ENCODE measurements at regions not wholly inside any gene's neighbourhood (a gene's known extent, or its start where the extent isn't known, plus 50 kb on each side); places are given as distances from the start of the nearest gene placed in this dataset.
"Not testable (repeated sequence)": the region's sequence is repeated elsewhere in the genome, so short reads cannot be mapped to it uniquely, and the experiment has no call there.

DNA sequence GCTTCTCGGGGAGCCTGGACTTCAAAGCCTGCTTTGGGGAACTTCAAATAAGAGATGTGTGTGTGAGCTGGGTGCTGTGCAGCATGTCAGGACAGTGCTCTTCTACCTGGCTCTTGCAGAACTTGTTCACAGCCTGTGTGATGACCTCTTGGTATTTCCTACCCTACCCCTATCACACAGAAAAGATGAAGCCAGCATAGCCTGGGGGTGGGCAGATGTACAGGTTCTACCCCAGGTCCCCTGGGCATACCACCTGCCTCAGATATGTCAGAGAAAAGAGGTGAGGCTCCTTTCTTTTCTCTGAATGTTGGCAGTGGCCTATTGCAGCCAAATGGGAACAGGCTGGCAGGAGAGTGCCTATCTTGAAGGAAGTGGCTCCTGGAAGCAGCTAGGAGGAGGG, 111.7 kb upstream of the ALG10B start:
- H3K9me3 ChIP-seq (replicated peaks in 1 of 11), result peaks cover 0 to 5% (median 0%) of the 10 kb centered on the region in 11 experiments; a peak in 3 of 22 replicates
- no peak for TF ChIP-seq Cebpa-rat (IDR thresholded peaks at IDR 0.05)

DNA sequence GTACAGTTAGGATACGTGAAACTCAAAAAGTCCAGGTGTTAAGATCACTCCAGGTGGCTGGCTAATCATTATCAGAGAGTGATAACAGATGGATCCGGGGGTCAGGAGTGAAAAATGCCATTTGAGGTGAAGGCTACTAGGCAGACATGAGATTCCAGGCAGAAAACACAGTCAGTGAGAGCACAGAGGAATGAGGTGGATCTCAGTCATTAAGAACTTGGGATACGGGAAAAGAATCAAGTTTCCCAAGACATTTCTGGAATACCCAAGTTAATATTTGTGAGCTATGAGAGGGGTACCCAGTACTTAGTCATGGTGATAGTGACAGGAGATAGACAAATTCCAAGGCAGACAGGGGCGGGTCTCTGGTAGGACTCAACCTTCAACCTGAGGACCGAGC, 94.6 kb upstream of the ALG10B start:
- H4K20me1 ChIP-seq, result no peaks in the 10 kb centered on the region
- TF ChIP-seq Cebpa-rat (IDR thresholded peaks at IDR 0.05), result no peak

More for the DNA sequence above, 111.7 kb upstream of the ALG10B start:
- Histone ChIP-seq H3K27me3 (no peaks in the 10 kb centered on the region), H3K27ac (no peak overlapping the region), H3K36me3 (no peaks in the 10 kb centered on the region), H3K4me1 (no peaks in the 10 kb centered on the region), H3K9ac (no peak overlapping the region), H3K4me3 (no peak overlapping the region), H3K4me2 (no peak overlapping the region), H4K20me1 (no peaks in the 10 kb centered on the region)

DNA sequence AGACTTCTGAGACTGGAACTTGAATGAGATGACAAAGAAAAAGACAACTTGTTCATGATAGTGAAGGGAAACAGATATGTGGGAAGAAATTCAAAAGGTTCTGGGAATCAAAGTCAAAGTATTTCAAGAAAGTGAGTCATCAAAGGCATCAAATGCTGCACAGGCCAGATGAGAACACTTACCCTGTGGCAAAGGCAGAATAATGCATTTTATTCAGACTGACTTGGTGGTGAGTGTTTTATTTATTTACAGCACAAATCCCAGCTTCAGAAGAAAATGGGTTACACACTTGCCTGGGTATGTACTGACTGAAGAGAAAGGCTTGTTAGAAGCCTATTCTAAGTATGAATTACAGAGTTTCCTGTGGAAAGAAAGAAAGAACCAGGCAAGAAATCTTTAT, 78.2 kb upstream of the ALG10B start:
- H4K20me1 ChIP-seq; H3K4me1 ChIP-seq; H3K36me3 ChIP-seq; H3K9me3 ChIP-seq (replicated peaks in 1 of 11); H3K4me3 ChIP-seq; H3K27me3 ChIP-seq; H3K9ac ChIP-seq; H3K4me2 ChIP-seq; H3K27ac ChIP-seq: not testable (repeated sequence)

More for the DNA sequence above, 94.6 kb upstream of the ALG10B start:
- H3K9me3 ChIP-seq (replicated peaks in 1 of 11), result no peaks in the 10 kb centered on the region
- H3K4me1 ChIP-seq, result no peaks in the 10 kb centered on the region
- no peak overlapping the region for H3K27ac ChIP-seq
- no peaks in the 10 kb centered on the region for H3K27me3 ChIP-seq
- no peak overlapping the region for H3K9ac ChIP-seq
- H3K4me2 ChIP-seq, result no peak overlapping the region
- no peaks in the 10 kb centered on the region for H3K36me3 ChIP-seq
- no peak overlapping the region for H3K4me3 ChIP-seq

DNA sequence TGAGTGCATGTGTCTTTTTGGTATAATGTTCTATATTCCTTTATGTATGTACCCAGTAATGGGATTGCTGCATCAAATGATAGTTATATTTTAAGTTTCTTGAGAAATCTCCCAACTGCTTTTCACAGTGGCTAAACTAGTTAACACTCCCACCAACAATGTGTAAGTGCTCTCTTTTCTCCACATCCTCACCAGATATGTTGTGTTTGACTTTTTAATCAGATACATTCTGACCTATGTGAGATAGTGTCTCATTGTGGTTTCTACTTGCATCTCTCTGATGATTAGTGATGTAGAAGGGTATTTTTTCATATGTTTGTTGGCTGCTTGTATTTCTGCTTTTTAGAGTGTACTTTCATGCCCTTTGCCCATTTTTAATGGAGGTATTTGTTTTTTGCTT, 62.8 kb upstream of the ALG10B start:
- Histone ChIP-seq H4K20me1 (no peaks in the 10 kb centered on the region), H3K9ac (no peak overlapping the region), H3K4me1 (no peaks in the 10 kb centered on the region), H3K4me3 (no peak overlapping the region), H3K36me3 (no peaks in the 10 kb centered on the region), H3K27ac (no peak overlapping the region), H3K27me3 (no peaks in the 10 kb centered on the region), H3K9me3 (replicated peaks in 1 of 11) (peaks cover 0 to 6% (median 0%) of the 10 kb centered on the region in 11 experiments; a peak in 2 of 22 replicates), H3K4me2 (no peak overlapping the region)
- TF ChIP-seq Cebpa-rat (IDR thresholded peaks at IDR 0.05), result no peak

DNA sequence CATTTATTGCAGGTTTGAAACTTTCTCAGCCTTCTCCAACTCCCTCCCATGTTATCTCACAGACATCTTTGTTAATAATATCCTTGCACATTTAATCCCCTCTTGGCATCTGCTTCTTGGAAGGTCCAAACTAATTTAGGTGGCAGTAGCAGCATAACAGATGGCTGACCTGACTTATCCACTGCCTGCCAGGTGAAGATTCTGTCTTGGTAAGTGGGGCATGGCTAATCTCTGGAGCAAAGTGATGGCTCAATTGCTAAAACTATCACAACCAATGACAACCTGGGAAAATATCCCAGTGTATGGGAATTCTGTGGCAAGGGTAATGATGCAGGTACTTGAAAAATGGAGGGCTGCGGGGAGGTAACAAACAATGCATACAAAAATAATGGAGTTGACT, 58.2 kb upstream of the ALG10B start:
- Histone ChIP-seq H3K9me3 (replicated peaks in 1 of 11) (peaks cover 0 to 6% (median 0%) of the 10 kb centered on the region in 11 experiments; a peak in 3 of 22 replicates), H3K36me3 (no peaks in the 10 kb centered on the region), H3K4me3 (no peak overlapping the region), H3K9ac (no peak overlapping the region), H4K20me1 (no peaks in the 10 kb centered on the region), H3K27me3 (no peaks in the 10 kb centered on the region), H3K4me1 (no peaks in the 10 kb centered on the region), H3K27ac (no peak overlapping the region), H3K4me2 (no peak overlapping the region)
- no peak for TF ChIP-seq Cebpa-rat (IDR thresholded peaks at IDR 0.05)

All from BLaER1 treated with 17β-estradiol and CSF1 and Interleukin-3, amounts not matched to agents 10 nM and 100 nM (cell line).